Naive thymus-derived CD8-positive, alpha-beta T cell (primary cell): ENCODE measurements at regions not wholly inside any gene's neighbourhood (a gene's known extent, or its start where the extent isn't known, plus 50 kb on each side); places are given as distances from the start of the nearest gene placed in this dataset.
A peak's percentile ranks its signal among the peaks of the same experiment; 100 is the strongest.
"Not testable (repeated sequence)": the region's sequence is repeated elsewhere in the genome, so short reads cannot be mapped to it uniquely, and the experiment has no call there.

Source experiments
- ATAC-seq, 2 donors: fragments of 150-1000 bp; cut with Tn5 transposase in 1 of 2; sonication (Bioruptor Pico), chemical (Tn5 transposase) in 1 of 2; 1 replicate in 1 of 2; 2 replicates in 1 of 2; pipeline ENCODE4 v1.10.0; 2021; ENCODE audit warnings: mild to moderate bottlenecking in 2 of 2, moderate library complexity in 2 of 2
- POLR2A ChIA-PET: fragments of 350-600 bp; sonication (Branson Sonifier 250); formaldehyde crosslinking; loops from one replicate; lab custom pipeline; 2021; ENCODE audit warnings: antibody characterized with exemption; lab: Charles Lee
- DNase-seq, 10 donors: peaks; one replicate each; pipeline versions ENCODE4 v3.0.0 to v3.0.0-alpha.2; 2020 to 2022
- H3K27ac Mint-ChIP-seq, 10 donors: one replicate each; pipeline ENCODE4 v1.8.0; 2020 to 2022; ENCODE audit warnings: mild to moderate bottlenecking in 10 of 10, mixed read lengths in 10 of 10, moderate library complexity in 4 of 10, inconsistent platforms in 1 of 10
- H3K27me3 Mint-ChIP-seq, 5 donors: one replicate each; pipeline ENCODE4 v1.8.0; 2021 to 2022; ENCODE audit warnings: mixed read lengths in 5 of 5
- H3K36me3 Mint-ChIP-seq, 3 donors: one replicate each; pipeline ENCODE4 v1.8.0; 2020 to 2022; ENCODE audit warnings: mixed read lengths in 3 of 3, mild to moderate bottlenecking in 2 of 3, inconsistent platforms in 1 of 3
- H3K4me1 Mint-ChIP-seq, 4 donors: one replicate each; pipeline ENCODE4 v1.8.0; 2021 to 2022; ENCODE audit warnings: mixed read lengths in 4 of 4
- H3K4me3 Mint-ChIP-seq, 10 donors: one replicate each; pipeline ENCODE4 v1.8.0; 2020 to 2022; ENCODE audit warnings: mild to moderate bottlenecking in 10 of 10, mixed read lengths in 10 of 10, moderate library complexity in 6 of 10, inconsistent platforms in 1 of 10
- H3K9me3 Mint-ChIP-seq, 9 donors: one replicate each; pipeline ENCODE4 v1.8.0; 2020 to 2022; ENCODE audit warnings: mixed read lengths in 9 of 9, mild to moderate bottlenecking in 3 of 9, inconsistent platforms in 1 of 9, moderate library complexity in 1 of 9

GRCh38 chr6:134560019-134560418 is 242.1 kb upstream of the SGK1 start:
- POLR2A ChIA-PET: no interaction called here
- no peak for DNase-seq
- H3K9me3 Mint-ChIP-seq: peaks cover 0 to 11% (median 6%) of the 10 kb centered on the region in 9 donors
- H3K36me3 Mint-ChIP-seq: peaks cover 0 to 3% (median 0%) of the 10 kb centered on the region in 3 donors
- H3K4me1 Mint-ChIP-seq: peaks cover 0 to 7% (median 0%) of the 10 kb centered on the region in 4 donors
- no peak for ATAC-seq
- H3K4me3 Mint-ChIP-seq: no peak overlapping the region
- H3K27me3 Mint-ChIP-seq: peaks cover 0 to 6% (median 0%) of the 10 kb centered on the region in 5 donors
- H3K27ac Mint-ChIP-seq: no peak overlapping the region

- H3K4me1 Mint-ChIP-seq: peaks cover 0 to under 1% (median 0%) of the 10 kb centered on the region in 4 donors
- POLR2A ChIA-PET: no interaction called here
Measured at GRCh38 chr6:134557509-134557908, 239.6 kb upstream of the SGK1 start.

DNA sequence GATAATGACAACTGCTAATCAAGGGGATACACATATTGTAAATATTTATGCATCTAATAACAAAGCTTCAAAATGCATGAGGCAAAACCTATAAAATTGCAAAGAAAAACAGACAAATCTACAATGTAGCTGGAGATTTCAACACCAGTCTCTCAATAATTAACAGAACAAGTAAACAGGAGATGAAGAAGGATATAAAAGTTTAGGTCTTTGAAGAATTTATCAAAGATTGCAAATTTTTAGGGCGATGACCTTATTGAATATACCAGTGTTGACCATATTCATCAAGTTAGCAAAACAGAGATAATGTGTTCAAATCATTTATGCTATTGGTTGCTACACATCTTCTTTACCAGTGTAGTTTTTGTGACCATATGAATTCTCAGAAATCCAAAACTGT is 237.8 kb upstream of the SGK1 start:
- no peak overlapping the region for H3K27ac Mint-ChIP-seq
- H3K9me3 Mint-ChIP-seq: peaks cover 0 to 18% (median 6%) of the 10 kb centered on the region in 9 donors
- POLR2A ChIA-PET: no interaction called here
- no peak overlapping the region for H3K4me3 Mint-ChIP-seq
- H3K36me3 Mint-ChIP-seq: peaks cover 0 to 3% (median 0%) of the 10 kb centered on the region in 3 donors
- ATAC-seq (no peak), DNase-seq (no peak)
- H3K27me3 Mint-ChIP-seq: no peaks in the 10 kb centered on the region
- no peaks in the 10 kb centered on the region for H3K4me1 Mint-ChIP-seq

More at GRCh38 chr6:134557509-134557908, 239.6 kb upstream of the SGK1 start:
- DNase-seq (no peak), ATAC-seq (no peak)
- Mint-ChIP-seq H3K36me3 (peaks cover 0 to 3% (median 0%) of the 10 kb centered on the region in 3 donors), H3K27ac (no peak overlapping the region), H3K27me3 (no peaks in the 10 kb centered on the region), H3K4me3 (no peak overlapping the region), H3K9me3 (peaks cover 0 to 18% (median 6%) of the 10 kb centered on the region in 9 donors)

- POLR2A ChIA-PET: no interaction called here
- ATAC-seq (no peak), DNase-seq (no peak)
- Mint-ChIP-seq H3K36me3 (peaks cover 0 to 3% (median 0%) of the 10 kb centered on the region in 3 donors), H3K27me3 (no peaks in the 10 kb centered on the region), H3K4me3 (no peak overlapping the region), H3K9me3 (peaks cover 0 to 18% (median 6%) of the 10 kb centered on the region in 9 donors), H3K27ac (no peak overlapping the region), H3K4me1 (no peaks in the 10 kb centered on the region)
Measured at GRCh38 chr6:134553936-134554335, 236.0 kb upstream of the SGK1 start.

- peaks cover 0 to 18% (median 3%) of the 10 kb centered on the region in 9 donors for H3K9me3 Mint-ChIP-seq
- no peak for ATAC-seq
Measured at GRCh38 chr6:134551245-134551960, 233.5 kb upstream of the SGK1 start.

GRCh38 chr6:134550604-134551003 is 232.7 kb upstream of the SGK1 start:
- Mint-ChIP-seq H3K9me3 (peaks cover 0 to 13% (median 0%) of the 10 kb centered on the region in 9 donors), H3K36me3 (no peaks in the 10 kb centered on the region), H3K27ac (no peak overlapping the region), H3K4me1 (no peaks in the 10 kb centered on the region), H3K4me3 (no peak overlapping the region), H3K27me3 (no peaks in the 10 kb centered on the region)
- DNase-seq: no peak
- ATAC-seq: no peak
- POLR2A ChIA-PET: no interaction called here

More at GRCh38 chr6:134551245-134551960, 233.5 kb upstream of the SGK1 start:
- peaks cover 0 to 3% (median 0%) of the 10 kb centered on the region in 3 donors for H3K36me3 Mint-ChIP-seq
- no peaks in the 10 kb centered on the region for H3K4me1 Mint-ChIP-seq
- no peak overlapping the region for H3K4me3 Mint-ChIP-seq
- DNase-seq: no peak
- POLR2A ChIA-PET: no interaction called here
- no peaks in the 10 kb centered on the region for H3K27me3 Mint-ChIP-seq
- no peak overlapping the region for H3K27ac Mint-ChIP-seq

DNA sequence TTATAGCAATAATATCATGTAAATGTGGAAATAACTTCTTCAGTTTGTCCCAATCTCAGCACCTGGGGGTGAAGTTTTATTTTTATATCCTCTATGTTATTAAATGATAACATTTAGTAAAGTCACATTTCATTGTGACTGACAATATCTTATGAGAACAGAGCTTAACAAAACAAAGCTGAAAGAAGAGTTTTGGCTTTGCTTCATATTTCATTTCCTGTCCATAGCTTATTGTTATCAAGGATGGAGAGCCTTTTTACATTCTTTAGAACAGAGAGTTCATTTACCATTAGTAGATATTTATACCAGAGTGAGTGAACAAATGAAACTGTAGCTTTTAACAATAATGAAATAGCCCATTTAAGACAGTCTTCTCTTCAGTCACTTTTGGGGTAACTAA is 231.9 kb upstream of the SGK1 start:
- H3K9me3 Mint-ChIP-seq: peaks cover 0 to 6% (median 0%) of the 10 kb centered on the region in 9 donors
- H3K27ac Mint-ChIP-seq: no peak overlapping the region
- H3K4me1 Mint-ChIP-seq: no peaks in the 10 kb centered on the region
- H3K4me3 Mint-ChIP-seq: no peak overlapping the region
- no peaks in the 10 kb centered on the region for H3K36me3 Mint-ChIP-seq
- DNase-seq (no peak), ATAC-seq (no peak)
- POLR2A ChIA-PET: no interaction called here
- H3K27me3 Mint-ChIP-seq: no peaks in the 10 kb centered on the region

DNA sequence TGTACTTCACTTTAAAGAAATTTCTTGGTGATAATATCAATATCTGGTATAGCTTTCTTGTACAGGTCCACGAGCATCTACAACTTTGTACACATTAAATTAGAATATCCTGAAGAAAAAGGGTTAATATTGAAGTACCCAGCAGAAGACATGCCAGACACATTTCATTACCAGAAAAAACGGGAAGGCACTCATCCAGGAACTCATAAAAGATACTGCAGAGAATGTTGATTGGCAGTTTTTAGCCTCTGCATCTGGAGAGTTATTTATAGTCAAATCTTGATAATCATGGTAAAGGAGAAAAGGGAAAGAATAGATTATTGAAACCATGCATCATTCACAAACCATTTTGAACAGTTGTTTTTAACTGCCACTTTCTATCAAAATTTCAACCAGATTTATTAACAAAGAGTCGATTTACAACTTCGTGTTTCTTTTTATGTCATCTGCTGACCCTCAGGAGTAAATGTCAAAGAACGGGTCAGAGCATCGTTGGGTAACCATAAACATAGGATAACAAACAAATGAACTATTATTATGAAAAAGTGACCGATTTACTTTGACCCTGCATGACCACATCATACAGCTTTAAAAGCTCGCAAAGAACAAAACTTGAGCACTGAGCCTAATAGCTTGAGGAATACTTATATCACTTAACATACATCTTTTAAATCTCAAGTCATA is 229.2 kb upstream of the SGK1 start:
- POLR2A ChIA-PET: no interaction called here
- DNase-seq (no peak), ATAC-seq (no peak)
- peaks cover 0 to 3% (median 0%) of the 10 kb centered on the region in 9 donors for H3K9me3 Mint-ChIP-seq
- no peaks in the 10 kb centered on the region for H3K27me3 Mint-ChIP-seq
- H3K4me1 Mint-ChIP-seq: peaks cover 6 to 14% (median 13%) of the 10 kb centered on the region in 4 donors
- no peak overlapping the region for H3K4me3 Mint-ChIP-seq
- H3K27ac Mint-ChIP-seq: no peak overlapping the region
- no peaks in the 10 kb centered on the region for H3K36me3 Mint-ChIP-seq

DNA sequence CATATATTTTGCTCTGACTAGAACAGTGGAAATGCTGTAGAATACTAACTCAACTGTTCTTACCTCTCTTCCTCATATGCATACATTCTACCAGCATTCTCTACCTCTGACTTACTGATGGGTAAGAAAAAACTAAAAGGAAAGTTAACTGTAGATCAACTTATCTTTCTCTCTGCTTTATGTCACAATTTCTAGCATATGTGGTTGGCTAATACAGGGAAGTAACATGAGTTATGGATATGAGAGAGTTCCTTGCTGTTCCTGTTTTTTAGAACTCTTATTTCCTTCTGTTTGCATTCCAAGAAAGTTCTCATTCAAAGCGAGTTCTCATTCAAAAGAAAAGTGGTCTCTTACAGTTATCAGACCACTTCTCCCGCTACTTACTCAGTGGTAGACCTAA is 226.8 kb upstream of the SGK1 start:
- POLR2A ChIA-PET: no interaction called here
- no peak for DNase-seq
- ATAC-seq: no peak
- H3K4me3 Mint-ChIP-seq: no peak overlapping the region
- H3K27ac Mint-ChIP-seq: peak overlapping the region in 1 of 10 donors; percentile 26
- H3K4me1 Mint-ChIP-seq: peaks cover 9 to 27% (median 25%) of the 10 kb centered on the region in 4 donors
- no peaks in the 10 kb centered on the region for H3K9me3 Mint-ChIP-seq
- H3K36me3 Mint-ChIP-seq: no peaks in the 10 kb centered on the region
- peaks cover 0 to 1% (median 0%) of the 10 kb centered on the region in 5 donors for H3K27me3 Mint-ChIP-seq

DNA sequence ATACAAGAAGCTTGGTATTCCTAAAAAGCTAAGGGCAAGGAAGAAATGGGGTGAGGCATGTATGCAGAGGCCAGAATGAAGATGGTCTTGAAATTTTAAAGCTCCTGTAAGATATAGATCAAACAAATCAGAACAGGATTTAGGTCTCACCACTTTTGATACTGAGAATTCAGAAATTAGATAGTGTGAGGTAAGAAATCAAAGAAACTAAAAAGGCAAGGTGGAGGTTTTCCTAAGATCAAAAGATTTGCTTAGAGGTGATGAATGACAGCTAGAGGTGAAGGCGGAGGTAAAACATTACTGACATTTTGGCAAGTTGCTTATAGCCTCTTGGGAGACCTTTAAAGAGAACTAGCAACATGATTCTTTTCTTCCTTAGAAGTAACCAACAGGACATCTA is 225.2 kb upstream of the SGK1 start:
- H3K36me3 Mint-ChIP-seq: no peaks in the 10 kb centered on the region
- peak overlapping the region in 4 of 10 donors; percentile 7 to 39 (median 22) for H3K27ac Mint-ChIP-seq
- DNase-seq (peak in 2 of 10 donors; percentile 50 to 53), ATAC-seq (peak; percentile 33 to 81)
- H3K4me3 Mint-ChIP-seq: peak overlapping the region in 2 of 10 donors; percentile 3 to 27
- no peaks in the 10 kb centered on the region for H3K9me3 Mint-ChIP-seq
- POLR2A ChIA-PET: no interaction called here
- H3K27me3 Mint-ChIP-seq: peaks cover 0 to 2% (median 0%) of the 10 kb centered on the region in 5 donors
- peaks cover 10 to 29% (median 28%) of the 10 kb centered on the region in 4 donors for H3K4me1 Mint-ChIP-seq

- no peak for DNase-seq
- no peak for ATAC-seq
- H3K9me3 Mint-ChIP-seq: no peaks in the 10 kb centered on the region
- H3K27me3 Mint-ChIP-seq: peaks cover 0 to 2% (median 0%) of the 10 kb centered on the region in 5 donors
- no peak overlapping the region for H3K27ac Mint-ChIP-seq
- H3K4me1 Mint-ChIP-seq: peaks cover 12 to 34% (median 29%) of the 10 kb centered on the region in 4 donors
- H3K36me3 Mint-ChIP-seq: no peaks in the 10 kb centered on the region
- H3K4me3 Mint-ChIP-seq: peak overlapping the region in 1 of 10 donors; percentile 42
- POLR2A ChIA-PET: no interaction called here
Measured at GRCh38 chr6:134541001-134541400, 223.1 kb upstream of the SGK1 start.

DNA sequence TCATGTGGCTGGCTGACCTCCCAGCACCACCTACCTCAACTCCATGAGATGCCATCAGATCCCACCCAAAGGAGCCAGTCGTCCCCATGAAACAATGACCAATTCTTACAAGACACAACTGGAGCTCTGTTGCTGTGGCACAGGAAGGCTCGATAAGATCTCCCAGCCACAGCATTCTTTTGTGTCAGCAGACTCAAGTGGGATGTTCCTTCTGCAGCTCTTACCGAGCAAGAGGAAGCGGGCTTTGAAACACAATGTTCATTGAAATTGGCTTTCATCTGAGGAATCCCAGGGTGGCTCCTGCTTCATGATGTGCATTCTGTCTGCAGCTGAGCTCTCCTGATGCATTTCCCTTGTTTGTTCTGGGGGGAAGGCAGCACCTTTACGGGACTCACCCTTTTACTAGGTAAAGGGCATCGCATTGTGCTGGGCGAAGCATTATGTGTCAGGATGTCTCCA is 222.0 kb upstream of the SGK1 start:
- Mint-ChIP-seq H3K4me1 (peaks cover 17 to 45% (median 35%) of the 10 kb centered on the region in 4 donors), H3K36me3 (no peaks in the 10 kb centered on the region), H3K9me3 (no peaks in the 10 kb centered on the region), H3K27me3 (peaks cover 0 to 2% (median 0%) of the 10 kb centered on the region in 5 donors), H3K27ac (peak overlapping the region in 2 of 10 donors; percentile 7 to 70), H3K4me3 (peak overlapping the region in 6 of 10 donors; percentile 6 to 62 (median 20))
- POLR2A ChIA-PET: interaction anchor here (0.6 kb wide), 1 partner anchor 73 kb away, joined by 8 read pairs; no protein-coding TSS in a partner anchor
- ATAC-seq: peak; percentile 46 to 71
- DNase-seq: peak in 2 of 10 donors; percentile 33 to 35

GRCh38 chr6:134537765-134538164 is 219.9 kb upstream of the SGK1 start:
- not testable (repeated sequence) for DNase-seq

More at GRCh38 chr6:134537765-134538164, 219.9 kb upstream of the SGK1 start:
- ATAC-seq, H3K27me3 Mint-ChIP-seq, H3K36me3 Mint-ChIP-seq, H3K9me3 Mint-ChIP-seq, POLR2A ChIA-PET, H3K4me3 Mint-ChIP-seq: not testable (repeated sequence)
- H3K4me1 Mint-ChIP-seq: peaks cover 24 to 55% (median 40%) of the 10 kb centered on the region in 4 donors
- H3K27ac Mint-ChIP-seq: peak overlapping the region in 1 of 10 donors; percentile 24
